GM19468 (cell line): ENCODE measurements at regions not wholly inside any gene's neighbourhood (a gene's known extent, or its start where the extent isn't known, plus 50 kb on each side); places are given as distances from the start of the nearest gene placed in this dataset.
"Not testable (repeated sequence)": the region's sequence is repeated elsewhere in the genome, so short reads cannot be mapped to it uniquely, and the experiment has no call there.

Experiments used
- ATAC-seq: cut with Tn5 transposase; IDR thresholded peaks from one replicate; pipeline ENCODE4 v1.9.1; 2021; ENCODE audit warnings: mild to moderate bottlenecking, moderate library complexity, moderate number of reproducible peaks; ENCODE audit not compliant: unreplicated experiment; ENCODE audit errors: extremely low read depth

DNA sequence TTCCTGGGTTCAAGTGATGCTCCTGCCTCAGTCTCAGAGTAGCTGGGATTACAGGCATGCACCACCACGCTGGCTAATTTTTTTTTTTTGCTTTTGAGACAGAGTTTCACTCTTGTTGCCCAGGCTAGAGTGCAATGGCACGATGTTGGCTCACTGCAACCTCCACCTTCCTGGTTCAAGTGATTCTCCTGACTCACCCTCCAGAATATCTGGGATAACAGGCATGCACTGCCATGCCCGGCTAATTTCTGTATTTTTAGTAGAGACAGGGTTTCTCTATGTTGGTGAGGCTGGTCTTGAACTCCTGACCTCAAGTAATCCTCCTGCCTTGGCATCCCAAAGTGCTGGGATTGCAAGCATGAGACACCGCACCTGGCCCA, 89.6 kb upstream of the KLF6 start:
- not testable (repeated sequence) for ATAC-seq

- peak; percentile 70 for ATAC-seq
These were observed 88.9 kb upstream of the KLF6 start for GRCh38 chr10:3873728-3874461.

- ATAC-seq = no peak
These were observed 87.8 kb upstream of the KLF6 start for GRCh38 chr10:3872712-3873329.

DNA sequence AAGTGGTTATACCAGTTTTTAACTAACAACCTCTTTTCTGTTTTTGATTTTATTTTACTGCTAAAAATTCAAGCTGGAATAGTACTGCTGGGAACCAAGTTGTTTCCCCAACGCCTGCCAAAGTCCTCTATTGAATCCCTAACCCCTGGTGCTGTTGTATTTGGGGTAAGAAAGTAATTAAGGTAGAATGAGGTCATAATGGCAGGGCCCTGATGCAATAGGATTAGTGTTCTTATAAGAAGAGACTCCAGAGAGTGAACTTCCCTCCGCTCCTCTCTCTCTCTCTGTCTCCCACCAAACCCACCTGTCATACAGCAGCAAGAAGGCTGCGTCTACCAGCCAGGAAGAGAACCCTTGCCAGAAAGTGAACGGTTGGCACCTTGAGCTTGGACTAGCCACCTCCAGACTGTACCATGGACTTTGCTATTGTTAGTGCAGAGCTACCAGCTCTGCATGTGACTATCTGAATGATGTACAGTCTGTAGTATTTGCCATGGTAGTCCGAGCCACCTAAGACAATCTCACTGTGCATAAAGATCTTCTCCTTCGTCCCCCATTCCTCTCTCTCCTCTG, 86.5 kb upstream of the KLF6 start:
- no peak for ATAC-seq

- no peak for ATAC-seq
These were observed 84.0 kb upstream of the KLF6 start for GRCh38 chr10:3869036-3869435.

GRCh38 chr10:3868271-3868664, 83.3 kb upstream of the KLF6 start:
- peak; percentile 38 for ATAC-seq

- ATAC-seq = no peak
These were observed 82.7 kb upstream of the KLF6 start for GRCh38 chr10:3867454-3868270.

DNA sequence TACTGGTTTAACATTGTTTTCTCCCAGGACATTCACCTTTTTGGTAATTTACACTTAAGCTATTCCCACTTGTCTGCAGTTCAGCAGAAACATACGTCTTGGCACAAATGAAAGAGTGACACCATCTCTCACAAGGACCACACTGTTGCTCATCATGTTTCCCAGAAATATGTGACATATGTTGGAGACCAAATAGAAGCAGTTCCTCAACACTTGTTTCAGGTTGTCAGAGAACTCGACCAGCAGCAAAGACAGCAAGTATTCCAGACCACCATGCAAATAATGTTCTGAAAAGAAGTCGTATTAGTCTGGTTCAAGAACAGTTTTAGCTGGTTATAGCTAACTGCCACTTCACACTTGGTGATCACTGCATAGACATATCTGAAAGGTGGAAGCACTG, 81.3 kb upstream of the KLF6 start:
- ATAC-seq = no peak

- ATAC-seq = no peak
These were observed 80.6 kb upstream of the KLF6 start for GRCh38 chr10:3865565-3865964.

GRCh38 chr10:3861795-3862194, 76.8 kb upstream of the KLF6 start:
- no peak for ATAC-seq

DNA sequence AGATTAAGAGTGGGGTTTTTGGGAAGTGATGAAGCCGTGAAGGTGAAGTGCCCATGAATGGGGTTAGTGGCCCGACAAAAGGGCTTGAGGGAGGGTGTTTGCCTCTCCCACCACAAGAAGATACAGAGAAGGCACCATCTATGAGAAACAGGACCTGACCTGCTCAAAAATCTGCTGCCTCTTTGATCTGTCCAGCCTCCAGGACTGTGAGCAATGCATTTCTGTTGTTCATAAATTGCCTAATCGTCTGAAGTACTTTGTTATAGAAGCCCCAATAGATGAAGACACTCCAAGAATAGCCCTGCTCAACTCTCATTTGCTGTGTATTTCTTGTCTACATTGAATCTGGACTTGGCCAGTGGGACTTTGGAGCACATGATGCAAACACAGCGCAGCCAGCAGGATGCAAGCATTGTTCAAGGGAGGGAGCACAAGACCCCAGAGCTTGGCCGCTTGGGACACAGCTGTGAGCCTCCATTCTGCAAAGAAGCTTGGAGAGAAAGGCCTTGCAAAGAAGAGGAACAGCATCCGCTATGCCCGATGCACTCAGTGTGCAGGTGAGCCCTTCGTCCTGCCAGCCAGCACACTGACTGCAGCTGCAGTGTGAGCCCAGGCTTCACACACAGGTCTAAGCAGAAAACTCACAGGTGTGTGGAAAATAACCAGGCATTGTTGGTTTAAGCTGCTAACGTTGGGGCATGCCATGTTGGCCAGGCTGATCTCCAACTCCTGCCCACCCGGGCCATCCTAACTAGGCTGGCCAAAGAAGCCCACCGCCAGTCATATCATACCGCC, 73.2 kb upstream of the KLF6 start:
- ATAC-seq = no peak

- ATAC-seq = no peak
These were observed 72.3 kb upstream of the KLF6 start for GRCh38 chr10:3857318-3857717.

DNA sequence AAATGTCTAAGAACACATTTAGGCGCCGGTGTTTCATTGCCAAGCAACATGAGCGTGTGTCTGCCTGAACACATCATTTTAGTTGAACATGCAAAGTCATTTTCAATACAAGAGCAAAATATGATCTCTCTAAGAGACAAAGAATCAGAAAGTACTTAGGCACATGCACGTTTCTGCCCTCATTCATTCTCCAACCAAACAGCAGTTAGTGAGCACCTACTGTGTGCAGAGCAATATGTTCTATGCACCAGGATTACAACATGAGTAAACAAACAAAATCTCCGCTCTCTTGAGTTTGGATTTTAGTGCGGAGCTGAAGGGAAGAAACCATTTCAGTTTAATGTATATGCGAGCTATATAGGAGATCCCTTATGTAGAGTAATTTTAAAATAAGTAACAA, 71.6 kb upstream of the KLF6 start:
- ATAC-seq = no peak

GRCh38 chr10:3853547-3854303, 68.7 kb upstream of the KLF6 start:
- ATAC-seq = no peak

GRCh38 chr10:3853016-3853415, 68.0 kb upstream of the KLF6 start:
- ATAC-seq = no peak

GRCh38 chr10:3852147-3852904, 67.3 kb upstream of the KLF6 start:
- peak; percentile 92 for ATAC-seq

DNA sequence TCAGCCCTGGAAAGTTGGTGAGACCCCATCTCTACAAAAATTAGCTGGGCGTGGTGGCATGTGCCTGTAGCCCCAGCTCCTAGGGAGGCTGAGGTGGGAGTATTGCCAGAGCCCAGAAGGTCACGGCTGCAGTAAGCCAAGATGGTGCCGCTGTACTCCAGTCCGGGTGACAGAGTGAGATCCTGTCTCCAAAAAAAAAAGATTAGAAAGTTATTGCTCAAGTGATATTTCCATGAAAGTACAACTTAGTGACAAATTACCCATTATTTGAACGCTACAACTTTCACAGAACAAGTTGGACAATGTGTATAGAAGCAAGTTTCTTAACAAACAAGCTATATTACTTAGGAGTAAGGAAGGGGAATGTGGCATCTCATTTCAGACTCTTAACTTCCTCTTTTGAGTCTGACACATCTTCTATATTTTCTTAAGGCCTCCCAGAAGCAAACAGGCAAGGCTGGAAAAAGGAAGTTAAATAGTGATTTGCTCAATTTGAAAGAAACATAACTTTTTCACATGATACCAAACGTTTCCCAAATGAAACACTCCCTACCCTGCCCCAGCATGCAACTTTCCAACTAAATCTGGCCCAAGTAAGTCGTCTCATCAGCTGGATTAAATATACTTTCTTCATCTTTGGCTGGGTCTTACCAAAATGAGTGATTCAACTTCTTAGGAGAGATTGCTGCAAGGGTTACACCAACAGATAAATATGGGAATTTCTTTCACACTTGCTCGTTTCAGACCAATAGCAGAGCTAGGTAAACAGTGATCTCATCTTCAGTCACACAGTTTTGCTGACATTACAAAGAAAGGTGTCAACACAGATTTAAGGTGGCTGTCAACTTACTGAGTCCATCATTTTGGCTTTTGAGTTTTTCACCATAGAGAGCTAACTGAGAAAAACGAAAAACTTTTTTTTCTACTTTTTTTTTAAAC, 66.3 kb upstream of the KLF6 start:
- no peak for ATAC-seq
